ENCODE measurements at regions not wholly inside any gene's neighbourhood (a gene's known extent, or its start where the extent isn't known, plus 50 kb on each side); places are given as distances from the start of the nearest gene placed in this dataset.
"Not testable (repeated sequence)": the region's sequence is repeated elsewhere in the genome, so short reads cannot be mapped to it uniquely, and the experiment has no call there.

- peaks cover 3 to 82% (median 64%) of the 10 kb centered on the region in 8 donors for H3K9me3 ChIP-seq
- WGBS, 5 donors: 78 to 85% (median 81%) methylated on average over 5 of the region's 5 CpGs
- TF ChIP-seq CTCF (IDR thresholded peaks at IDR 0.05 in 8 of 11, conservative IDR thresholded peaks at IDR 0.05 in 3 of 11) (no peak), POLR2A (IDR thresholded peaks at IDR 0.05) (no peak), POLR2AphosphoS5 (IDR thresholded peaks at IDR 0.05) (no peak)
- no peak overlapping the region for H3K4me3 ChIP-seq
- intact Hi-C loops (cut with DNase I; ENCODE audit: low total_unique reads): no loop called here
- H3K36me3 ChIP-seq: no peaks in the 10 kb centered on the region
- no peak for DNase-seq
- no peaks in the 10 kb centered on the region for H3K27me3 ChIP-seq (replicated peaks in 1 of 7)
- H3K4me1 ChIP-seq: no peaks in the 10 kb centered on the region
- no peak overlapping the region for H3K27ac ChIP-seq
Observed at GRCh38 chr2:189982780-189983394, 79.6 kb downstream of the MSTN start.

GRCh38 chr2:189982087-189982486, 80.4 kb downstream of the MSTN start:
- Histone ChIP-seq H3K27me3 (replicated peaks in 1 of 7) (no peaks in the 10 kb centered on the region), H3K9me3 (peaks cover 3 to 76% (median 61%) of the 10 kb centered on the region in 8 donors), H3K27ac (no peak overlapping the region), H3K4me3 (no peak overlapping the region), H3K36me3 (no peaks in the 10 kb centered on the region), H3K4me1 (no peaks in the 10 kb centered on the region)
- no peak for TF ChIP-seq POLR2AphosphoS5 (IDR thresholded peaks at IDR 0.05)
- no peak for TF ChIP-seq POLR2A (IDR thresholded peaks at IDR 0.05)
- no peak for TF ChIP-seq CTCF (IDR thresholded peaks at IDR 0.05 in 8 of 11, conservative IDR thresholded peaks at IDR 0.05 in 3 of 11)
- no peak for DNase-seq
- intact Hi-C loops (cut with DNase I; ENCODE audit: low total_unique reads): no loop called here

GRCh38 chr2:189976488-189976887, 86.0 kb downstream of the MSTN start:
- H3K9me3 ChIP-seq: peaks cover 0 to 40% (median 17%) of the 10 kb centered on the region in 8 donors
- H3K27ac ChIP-seq; DNase-seq; H3K36me3 ChIP-seq; H3K4me1 ChIP-seq; H3K4me3 ChIP-seq; H3K27me3 ChIP-seq (replicated peaks in 1 of 7); intact Hi-C loops (cut with DNase I; ENCODE audit: low total_unique reads): not testable (repeated sequence)
- 91 to 99% (median 94%) methylated on average over 10 to 11 of the region's 11 CpGs for WGBS, 5 donors

- Histone ChIP-seq H3K27ac (no peak overlapping the region), H3K36me3 (no peaks in the 10 kb centered on the region), H3K4me3 (no peak overlapping the region), H3K4me1 (no peaks in the 10 kb centered on the region), H3K27me3 (replicated peaks in 1 of 7) (no peaks in the 10 kb centered on the region), H3K9me3 (peaks cover 0 to 12% (median 0%) of the 10 kb centered on the region in 8 donors)
- 29 to 66% (median 50%) methylated on average over 1 of the region's 1 CpG for WGBS, 5 donors
- intact Hi-C loops (cut with DNase I; ENCODE audit: low total_unique reads): no loop called here
- DNase-seq: no peak
- TF ChIP-seq CTCF (IDR thresholded peaks at IDR 0.05 in 8 of 11, conservative IDR thresholded peaks at IDR 0.05 in 3 of 11) (no peak), POLR2A (IDR thresholded peaks at IDR 0.05) (no peak)
Observed at GRCh38 chr2:189960346-189960745, 102.2 kb downstream of the MSTN start.

- intact Hi-C loops (cut with DNase I; ENCODE audit: low total_unique reads): no loop called here
- Histone ChIP-seq H3K9me3 (peaks cover 0 to 7% (median 0%) of the 10 kb centered on the region in 8 donors), H3K27me3 (replicated peaks in 1 of 7) (no peaks in the 10 kb centered on the region), H3K27ac (no peak overlapping the region), H3K4me3 (no peak overlapping the region), H3K36me3 (no peaks in the 10 kb centered on the region), H3K4me1 (no peaks in the 10 kb centered on the region)
- TF ChIP-seq CTCF (IDR thresholded peaks at IDR 0.05 in 8 of 11, conservative IDR thresholded peaks at IDR 0.05 in 3 of 11) (no peak), POLR2A (IDR thresholded peaks at IDR 0.05) (no peak)
- no peak for DNase-seq
Observed at GRCh38 chr2:189959450-189959849, 103.1 kb downstream of the MSTN start.
